Ishikawa (cell line): ENCODE measurements at regions not wholly inside any gene's neighbourhood (a gene's known extent, or its start where the extent isn't known, plus 50 kb on each side); places are given as distances from the start of the nearest gene placed in this dataset.

ENCODE experiments used
- CEBPB ChIP-seq: IDR thresholded peaks from 2 replicates; pipeline ENCODE4 v1.6.1; 2012
- EP300 ChIP-seq: IDR thresholded peaks from 2 replicates; pipeline ENCODE4 v1.6.1; 2012; ENCODE audit warnings: borderline replicate concordance
- MAX ChIP-seq: IDR thresholded peaks from 2 replicates; pipeline ENCODE4 v1.6.1; 2012
- REST ChIP-seq: IDR thresholded peaks from 2 replicates; pipeline ENCODE4 v1.6.1; 2012; ENCODE audit warnings: low read depth, mild to moderate bottlenecking
- YY1 ChIP-seq: IDR thresholded peaks from 2 replicates; pipeline ENCODE4 v1.6.1; 2012; ENCODE audit warnings: low read depth

GRCh38 chr11:15769203-15769602 is 587.1 kb downstream of the SOX6 start:
- TF ChIP-seq YY1, result peak; percentile 76
- peak; percentile 90 for TF ChIP-seq EP300
- TF ChIP-seq REST, result no peak
- TF ChIP-seq MAX, result peak; percentile 49; the same call in 1 of the 2 replicates
- peak; percentile 60; the same call in 1 of the 2 replicates for TF ChIP-seq CEBPB
